ENCODE measurements at regions not wholly inside any gene's neighbourhood (a gene's known extent, or its start where the extent isn't known, plus 50 kb on each side); places are given as distances from the start of the nearest gene placed in this dataset.

- Mint-ChIP-seq H3K9me3 (ENCODE audit: unreplicated experiment) (peaks cover 14% of the 10 kb centered on the region), H3K36me3 (ENCODE audit: low read depth, unreplicated experiment) (no peaks in the 10 kb centered on the region), H3K27ac (ENCODE audit: unreplicated experiment) (no peak overlapping the region), H3K27me3 (ENCODE audit: low read depth, unreplicated experiment) (peaks cover 10% of the 10 kb centered on the region), H3K4me1 (ENCODE audit: low read depth, unreplicated experiment) (no peaks in the 10 kb centered on the region), H3K4me3 (ENCODE audit: unreplicated experiment) (no peak overlapping the region)
- no peak overlapping the region for H3K9ac ChIP-seq (ENCODE audit: low read length)
- no peaks in the 10 kb centered on the region for H4K20me1 ChIP-seq (ENCODE audit: insufficient read depth, low read length)
- H3K4me2 ChIP-seq (ENCODE audit: low read length): no peak overlapping the region
- peaks cover 5% of the 10 kb centered on the region for H3K9me3 ChIP-seq (ENCODE audit: insufficient read depth, low read depth, low read length)
- H3K4me1 ChIP-seq (ENCODE audit: insufficient read depth, low read length): no peaks in the 10 kb centered on the region
- DNase-seq (ENCODE audit: low read depth): no peak
- H3K36me3 ChIP-seq (ENCODE audit: insufficient read depth, low read length): no peaks in the 10 kb centered on the region
- no peaks in the 10 kb centered on the region for H3K79me2 ChIP-seq (ENCODE audit: insufficient read depth, low read length)
- no peak overlapping the region for H2AFZ ChIP-seq (ENCODE audit: low read depth, low read length)
- no peak for FAIRE-seq
- H3K27me3 ChIP-seq (ENCODE audit: insufficient read depth, low read length): peaks cover 2% of the 10 kb centered on the region
- no peak for TF ChIP-seq EZH2 (IDR thresholded peaks at IDR 0.05; ENCODE audit: insufficient read depth, low read length)
- no peak overlapping the region for H3K27ac ChIP-seq (ENCODE audit: low read depth, low read length)
- H3K4me3 ChIP-seq (ENCODE audit: insufficient read depth, low read depth, low read length): no peak overlapping the region
These were observed 78.7 kb upstream of the YPEL5 start for GRCh38 chr2:30068067-30068466.

- Histone ChIP-seq H3K4me3 (ENCODE audit: insufficient read depth, low read depth, low read length) (no peak overlapping the region), H3K4me2 (ENCODE audit: low read length) (no peak overlapping the region), H3K27me3 (ENCODE audit: insufficient read depth, low read length) (peaks cover 19% of the 10 kb centered on the region), H3K4me1 (ENCODE audit: insufficient read depth, low read length) (no peaks in the 10 kb centered on the region), H3K79me2 (ENCODE audit: insufficient read depth, low read length) (no peaks in the 10 kb centered on the region), H3K9me3 (ENCODE audit: insufficient read depth, low read depth, low read length) (no peaks in the 10 kb centered on the region), H2AFZ (ENCODE audit: low read depth, low read length) (no peak overlapping the region), H3K27ac (ENCODE audit: low read depth, low read length) (no peak overlapping the region), H3K9ac (ENCODE audit: low read length) (no peak overlapping the region), H4K20me1 (ENCODE audit: insufficient read depth, low read length) (no peaks in the 10 kb centered on the region), H3K36me3 (ENCODE audit: insufficient read depth, low read length) (no peaks in the 10 kb centered on the region)
- H3K9me3 Mint-ChIP-seq (ENCODE audit: unreplicated experiment): peaks cover 3% of the 10 kb centered on the region
- H3K4me1 Mint-ChIP-seq (ENCODE audit: low read depth, unreplicated experiment): no peaks in the 10 kb centered on the region
- no peak for FAIRE-seq
- TF ChIP-seq EZH2 (IDR thresholded peaks at IDR 0.05; ENCODE audit: insufficient read depth, low read length) (no peak), CTCF (IDR thresholded peaks at IDR 0.05; ENCODE audit: insufficient read depth, low read depth, low read length) (peak; percentile 82)
- no peaks in the 10 kb centered on the region for H3K36me3 Mint-ChIP-seq (ENCODE audit: low read depth, unreplicated experiment)
- DNase-seq (ENCODE audit: low read depth): peak; percentile 46
- H3K4me3 Mint-ChIP-seq (ENCODE audit: unreplicated experiment): no peak overlapping the region
- H3K27ac Mint-ChIP-seq (ENCODE audit: unreplicated experiment): no peak overlapping the region
- H3K27me3 Mint-ChIP-seq (ENCODE audit: low read depth, unreplicated experiment): peaks cover 37% of the 10 kb centered on the region
These were observed 74.5 kb upstream of the YPEL5 start for GRCh38 chr2:30072250-30072842.

GRCh38 chr2:30073523-30073922, 73.3 kb upstream of the YPEL5 start:
- Mint-ChIP-seq H3K27me3 (ENCODE audit: low read depth, unreplicated experiment) (peaks cover 39% of the 10 kb centered on the region), H3K4me3 (ENCODE audit: unreplicated experiment) (no peak overlapping the region), H3K9me3 (ENCODE audit: unreplicated experiment) (peaks cover 3% of the 10 kb centered on the region), H3K36me3 (ENCODE audit: low read depth, unreplicated experiment) (no peaks in the 10 kb centered on the region), H3K4me1 (ENCODE audit: low read depth, unreplicated experiment) (no peaks in the 10 kb centered on the region), H3K27ac (ENCODE audit: unreplicated experiment) (no peak overlapping the region)
- no peak overlapping the region for H2AFZ ChIP-seq (ENCODE audit: low read depth, low read length)
- no peak overlapping the region for H3K9ac ChIP-seq (ENCODE audit: low read length)
- DNase-seq (ENCODE audit: low read depth) (no peak), FAIRE-seq (no peak)
- no peak overlapping the region for H3K4me3 ChIP-seq (ENCODE audit: insufficient read depth, low read depth, low read length)
- H3K4me2 ChIP-seq (ENCODE audit: low read length): no peak overlapping the region
- no peak for TF ChIP-seq CTCF (IDR thresholded peaks at IDR 0.05; ENCODE audit: insufficient read depth, low read depth, low read length)
- TF ChIP-seq EZH2 (IDR thresholded peaks at IDR 0.05; ENCODE audit: insufficient read depth, low read length): no peak
- no peaks in the 10 kb centered on the region for H3K9me3 ChIP-seq (ENCODE audit: insufficient read depth, low read depth, low read length)
- peaks cover 22% of the 10 kb centered on the region for H3K27me3 ChIP-seq (ENCODE audit: insufficient read depth, low read length)
- H3K4me1 ChIP-seq (ENCODE audit: insufficient read depth, low read length): no peaks in the 10 kb centered on the region
- no peaks in the 10 kb centered on the region for H3K36me3 ChIP-seq (ENCODE audit: insufficient read depth, low read length)
- no peaks in the 10 kb centered on the region for H3K79me2 ChIP-seq (ENCODE audit: insufficient read depth, low read length)
- H4K20me1 ChIP-seq (ENCODE audit: insufficient read depth, low read length): no peaks in the 10 kb centered on the region
- no peak overlapping the region for H3K27ac ChIP-seq (ENCODE audit: low read depth, low read length)

All from astrocyte (in vitro differentiated cells and primary cell).